H9 (cell line): ENCODE measurements at regions not wholly inside any gene's neighbourhood (a gene's known extent, or its start where the extent isn't known, plus 50 kb on each side); places are given as distances from the start of the nearest gene placed in this dataset.

ENCODE experiments used
- DNase-seq: peaks from one replicate; pipeline ENCODE4 v3.0.0-alpha.2; 2017
- H2AFZ ChIP-seq: one replicate; pipeline ENCODE4 v1.6.1; 2013; ENCODE audit warnings: mild to moderate bottlenecking, low read length, control low read depth, moderate library complexity
- H2AK5ac ChIP-seq: 2 replicates; pipeline ENCODE4 v1.6.1; 2013; ENCODE audit warnings: low read length, control low read depth, mixed read lengths; ENCODE audit not compliant: insufficient read length
- H2BK120ac ChIP-seq: one replicate; pipeline ENCODE4 v1.6.1; 2013; ENCODE audit warnings: low read depth, mild to moderate bottlenecking, low read length, control low read depth, inconsistent platforms; ENCODE audit not compliant: poor library complexity, severe bottlenecking
- H2BK12ac ChIP-seq: 2 replicates; pipeline ENCODE4 v1.6.1; 2013; ENCODE audit warnings: low read length, control low read depth, mixed read lengths, low read depth; ENCODE audit not compliant: insufficient read length
- H2BK15ac ChIP-seq: 2 replicates; pipeline ENCODE4 v1.6.1; 2013; ENCODE audit warnings: low read depth, low read length, control low read depth
- H2BK20ac ChIP-seq: one replicate; pipeline ENCODE4 v1.6.1; 2013; ENCODE audit warnings: low read depth, mild to moderate bottlenecking, low read length, control low read depth, inconsistent platforms; ENCODE audit not compliant: poor library complexity, severe bottlenecking
- H2BK5ac ChIP-seq: 2 replicates; pipeline ENCODE4 v1.6.1; 2013; ENCODE audit warnings: low read length, control low read depth, mixed read lengths; ENCODE audit not compliant: insufficient read length
- H3K14ac ChIP-seq: 2 replicates; pipeline ENCODE4 v1.6.1; 2013; ENCODE audit warnings: low read length, control low read depth; ENCODE audit not compliant: insufficient read depth
- H3K18ac ChIP-seq: 2 replicates; pipeline ENCODE4 v1.6.1; 2013; ENCODE audit warnings: low read depth, mild to moderate bottlenecking, mixed read lengths, low read length, control low read depth; ENCODE audit not compliant: insufficient read length
- H3K23ac ChIP-seq: 2 replicates; pipeline ENCODE4 v1.6.1; 2013; ENCODE audit warnings: low read length, control low read depth, mixed read lengths, low read depth; ENCODE audit not compliant: insufficient read length
- H3K23me2 ChIP-seq: 2 replicates; pipeline ENCODE4 v1.6.1; 2013; ENCODE audit warnings: low read depth, mild to moderate bottlenecking, mixed read lengths, low read length, control low read depth; ENCODE audit not compliant: insufficient read length, poor library complexity, severe bottlenecking
- H3K27ac ChIP-seq: 2 replicates; pipeline ENCODE4 v1.5.1; 2013; ENCODE audit warnings: low read length, control low read depth, mixed read lengths, low read depth; ENCODE audit not compliant: insufficient read length
- H3K27me3 ChIP-seq: 2 replicates; pipeline ENCODE4 v1.6.1; 2013; ENCODE audit warnings: low read length, control low read depth, inconsistent platforms; ENCODE audit not compliant: insufficient read depth
- H3K4ac ChIP-seq: 2 replicates; pipeline ENCODE4 v1.6.1; 2013; ENCODE audit warnings: low read depth, mild to moderate bottlenecking, control low read depth, inconsistent platforms, low read length, moderate library complexity
- H3K4me1 ChIP-seq: 2 replicates; pipeline ENCODE4 v1.6.1; 2013; ENCODE audit warnings: low read length, control low read depth, inconsistent platforms; ENCODE audit not compliant: insufficient read depth
- H3K4me2 ChIP-seq: 2 replicates; pipeline ENCODE4 v1.6.1; 2013; ENCODE audit warnings: low read length, control low read depth, mixed read lengths; ENCODE audit not compliant: insufficient read length, insufficient read depth
- H3K56ac ChIP-seq: 2 replicates; pipeline ENCODE4 v1.6.1; 2013; ENCODE audit warnings: low read depth, mild to moderate bottlenecking, mixed read lengths, low read length, control low read depth; ENCODE audit not compliant: insufficient read length
- H3K79me1 ChIP-seq: 2 replicates; pipeline ENCODE4 v1.6.1; 2013; ENCODE audit warnings: low read depth, mild to moderate bottlenecking, moderate library complexity, low read length, control low read depth, inconsistent platforms; ENCODE audit not compliant: insufficient read depth, poor library complexity, severe bottlenecking
- H3K79me2 ChIP-seq: 2 replicates; pipeline ENCODE4 v1.6.1; 2013; ENCODE audit warnings: low read length, control low read depth, inconsistent platforms; ENCODE audit not compliant: insufficient read depth
- H3K9ac ChIP-seq: 2 replicates; pipeline ENCODE4 v1.6.1; 2013; ENCODE audit warnings: low read length, control low read depth, mixed read lengths; ENCODE audit not compliant: insufficient read length; ENCODE audit errors: extremely low read depth
- H3K9me3 ChIP-seq: one replicate; pipeline ENCODE4 v1.6.1; 2013; ENCODE audit warnings: low read depth, low read length, inconsistent platforms; ENCODE audit not compliant: control insufficient read depth
- H3T11ph ChIP-seq: one replicate; pipeline ENCODE4 v1.6.1; 2013; ENCODE audit warnings: mild to moderate bottlenecking, low read length, control low read depth, inconsistent platforms
- H4K20me1 ChIP-seq: one replicate; pipeline ENCODE4 v1.6.1; 2013; ENCODE audit not compliant: control insufficient read depth, insufficient read length, insufficient read depth
- H4K5ac ChIP-seq: 2 replicates; pipeline ENCODE4 v1.6.1; 2013; ENCODE audit warnings: low read depth, mild to moderate bottlenecking, mixed read lengths, low read length, control low read depth; ENCODE audit not compliant: insufficient read length
- H4K8ac ChIP-seq: replicated peaks from 2 replicates; pipeline ENCODE4 v1.6.1; 2013; ENCODE audit warnings: low read length, control low read depth, mixed read lengths, low read depth; ENCODE audit not compliant: insufficient read length
- H4K91ac ChIP-seq: 2 replicates; pipeline ENCODE4 v1.6.1; 2013; ENCODE audit warnings: low read depth, mild to moderate bottlenecking, moderate library complexity, mixed read lengths, low read length, control low read depth; ENCODE audit not compliant: insufficient read length
- H3K27ac Mint-ChIP-seq, 3 experiments: 2 replicates in 2 of 3; 3 replicates in 1 of 3; pipeline ENCODE4 v1.8.0; 2020 to 2021; ENCODE audit warnings: mixed read lengths in 3 of 3, mild to moderate bottlenecking in 1 of 3, moderate library complexity in 1 of 3
- H3K27me3 Mint-ChIP-seq: 2 replicates; pipeline ENCODE4 v1.8.0; 2021; ENCODE audit warnings: low read depth, mild to moderate bottlenecking, moderate library complexity, mixed read lengths
- H3K36me3 Mint-ChIP-seq, 3 experiments: 2 replicates in 2 of 3; 3 replicates in 1 of 3; pipeline ENCODE4 v1.8.0; 2020 to 2021; ENCODE audit warnings: low read depth in 3 of 3, mixed read lengths in 3 of 3; ENCODE audit not compliant: insufficient read depth in 1 of 3
- H3K4me1 Mint-ChIP-seq, 2 experiments: 2 replicates each; pipeline ENCODE4 v1.8.0; 2020; ENCODE audit warnings: mixed read lengths in 2 of 2
- H3K4me3 Mint-ChIP-seq, 2 experiments: 2 replicates in 1 of 2; 3 replicates in 1 of 2; pipeline ENCODE4 v1.8.0; 2020 to 2021; ENCODE audit warnings: mild to moderate bottlenecking in 2 of 2, mixed read lengths in 2 of 2, moderate library complexity in 1 of 2
- H3K9me3 Mint-ChIP-seq, 2 experiments: 2 replicates in 1 of 2; 3 replicates in 1 of 2; pipeline ENCODE4 v1.8.0; 2020; ENCODE audit warnings: mild to moderate bottlenecking in 2 of 2, mixed read lengths in 2 of 2, moderate library complexity in 1 of 2
- WGBS: extraction: QIAGEN DNeasy Blood & Tissue Kit; methylation state at CpG from one replicate; pipeline ENCODE4 v1.1.7; 2013; ENCODE audit warnings: missing lambda C conversion rate, low lambda C conversion rate, mixed read lengths; ENCODE audit not compliant: insufficient read length; ENCODE audit errors: extremely low coverage; 5-methylcytosine and 5-hydroxymethylcytosine counted together
- TF ChIP-seq, protein P1 (sequence below): fragments of 200-600 bp; sonication (generic); conservative IDR thresholded peaks from 3 replicates; pipeline ENCODE4 v1.8.0; 2021; ENCODE audit warnings: antibody characterized with exemption, mild to moderate bottlenecking

DNA sequence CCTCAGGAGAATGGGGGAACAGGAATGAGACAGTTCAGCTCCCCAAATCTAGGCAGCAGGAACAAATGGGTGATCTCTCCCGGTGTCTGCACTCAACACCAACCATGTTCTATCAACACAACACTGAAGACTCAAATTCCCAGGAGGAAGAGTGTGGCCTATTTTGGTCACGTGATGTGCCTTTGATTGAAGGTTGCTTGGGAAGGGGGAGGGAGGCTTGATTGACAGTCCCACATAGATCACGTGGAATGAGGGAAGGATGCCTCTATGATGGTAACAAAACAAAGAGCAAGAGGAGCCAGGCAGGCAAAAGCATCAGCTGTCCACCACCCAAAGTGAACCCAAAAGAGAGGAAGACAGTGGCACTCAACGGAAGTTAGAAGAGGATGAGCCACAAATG lies 364.8 kb downstream of the KIF16B start:
- no peak overlapping the region for H4K8ac ChIP-seq
- H3K56ac ChIP-seq, result no peak overlapping the region
- H3T11ph ChIP-seq, result no peak overlapping the region
- Mint-ChIP-seq H3K27me3 (no peaks in the 10 kb centered on the region), H3K27ac (no peak overlapping the region), H3K4me3 (no peak overlapping the region), H3K4me1 (no peaks in the 10 kb centered on the region; a peak in 1 of 4 replicates), H3K36me3 (no peaks in the 10 kb centered on the region), H3K9me3 (no peaks in the 10 kb centered on the region)
- H2AK5ac ChIP-seq, result no peak overlapping the region
- no CpG with 5 or more reads among the region's 4 CpGs for WGBS
- H2BK120ac ChIP-seq, result no peak overlapping the region
- H4K91ac ChIP-seq, result no peak overlapping the region
- H2BK15ac ChIP-seq, result no peak overlapping the region
- H3K4ac ChIP-seq, result no peak overlapping the region
- no peaks in the 10 kb centered on the region for H3K27me3 ChIP-seq
- H3K9ac ChIP-seq, result no peak overlapping the region
- no peak overlapping the region for H3K27ac ChIP-seq
- H3K14ac ChIP-seq, result no peak overlapping the region; the same call in 1 of the 2 replicates
- no peak overlapping the region for H3K18ac ChIP-seq
- no peak overlapping the region for H2BK5ac ChIP-seq
- no peaks in the 10 kb centered on the region for H3K4me1 ChIP-seq
- no peaks in the 10 kb centered on the region for H4K20me1 ChIP-seq
- no peaks in the 10 kb centered on the region for H3K23me2 ChIP-seq
- H3K23ac ChIP-seq, result no peak overlapping the region
- no peak overlapping the region for H3K4me2 ChIP-seq
- TF ChIP-seq, protein P1, sequence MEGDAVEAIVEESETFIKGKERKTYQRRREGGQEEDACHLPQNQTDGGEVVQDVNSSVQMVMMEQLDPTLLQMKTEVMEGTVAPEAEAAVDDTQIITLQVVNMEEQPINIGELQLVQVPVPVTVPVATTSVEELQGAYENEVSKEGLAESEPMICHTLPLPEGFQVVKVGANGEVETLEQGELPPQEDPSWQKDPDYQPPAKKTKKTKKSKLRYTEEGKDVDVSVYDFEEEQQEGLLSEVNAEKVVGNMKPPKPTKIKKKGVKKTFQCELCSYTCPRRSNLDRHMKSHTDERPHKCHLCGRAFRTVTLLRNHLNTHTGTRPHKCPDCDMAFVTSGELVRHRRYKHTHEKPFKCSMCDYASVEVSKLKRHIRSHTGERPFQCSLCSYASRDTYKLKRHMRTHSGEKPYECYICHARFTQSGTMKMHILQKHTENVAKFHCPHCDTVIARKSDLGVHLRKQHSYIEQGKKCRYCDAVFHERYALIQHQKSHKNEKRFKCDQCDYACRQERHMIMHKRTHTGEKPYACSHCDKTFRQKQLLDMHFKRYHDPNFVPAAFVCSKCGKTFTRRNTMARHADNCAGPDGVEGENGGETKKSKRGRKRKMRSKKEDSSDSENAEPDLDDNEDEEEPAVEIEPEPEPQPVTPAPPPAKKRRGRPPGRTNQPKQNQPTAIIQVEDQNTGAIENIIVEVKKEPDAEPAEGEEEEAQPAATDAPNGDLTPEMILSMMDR, result no peak
- no peak overlapping the region for H2BK12ac ChIP-seq
- H3K79me2 ChIP-seq, result no peaks in the 10 kb centered on the region
- H2BK20ac ChIP-seq, result no peak overlapping the region
- H4K5ac ChIP-seq, result no peak overlapping the region
- no peaks in the 10 kb centered on the region for H3K79me1 ChIP-seq
- no peaks in the 10 kb centered on the region for H3K9me3 ChIP-seq
- H2AFZ ChIP-seq, result no peak overlapping the region
- DNase-seq, result no peak
